Renal cortical epithelial cell (primary cell): ENCODE measurements at regions not wholly inside any gene's neighbourhood (a gene's known extent, or its start where the extent isn't known, plus 50 kb on each side); places are given as distances from the start of the nearest gene placed in this dataset.

Source experiments
- DNase-seq: peaks from one replicate; pipeline ENCODE4 v3.0.0-alpha.2; 2011; ENCODE audit warnings: low read depth

GRCh38 chr1:162921311-162921710 is 60.3 kb upstream of the CCDC190 start:
- DNase-seq: no peak

- no peak for DNase-seq
These were observed 58.1 kb upstream of the CCDC190 start for GRCh38 chr1:162919034-162919433.

- no peak for DNase-seq
These were observed 57.3 kb upstream of the CCDC190 start for GRCh38 chr1:162918151-162918754.

GRCh38 chr1:162916821-162917613 is 56.0 kb upstream of the CCDC190 start:
- DNase-seq: no peak

GRCh38 chr1:162916407-162916806 is 55.4 kb upstream of the CCDC190 start:
- DNase-seq: no peak

GRCh38 chr1:162914601-162915000 is 53.6 kb upstream of the CCDC190 start:
- DNase-seq: no peak

- DNase-seq: no peak
These were observed 52.4 kb upstream of the CCDC190 start for GRCh38 chr1:162913345-162913744.

- DNase-seq: no peak
These were observed 51.2 kb upstream of the CCDC190 start for GRCh38 chr1:162912061-162912667.
